HCT116 (cell line): ENCODE measurements at regions not wholly inside any gene's neighbourhood (a gene's known extent, or its start where the extent isn't known, plus 50 kb on each side); places are given as distances from the start of the nearest gene placed in this dataset.

ENCODE experiments used
- ATAC-seq: fragments of 200-7000 bp; cut with Tn5 transposase; 2 replicates; pipeline ENCODE4 v1.9.1; 2020; ENCODE audit warnings: mild to moderate bottlenecking, moderate library complexity
- BruUV-seq: library from RNA; stranded (reverse); fragments of 400-500 nt; replicated peaks from 2 replicates; lab custom pipeline; 2021; lab: Mats Ljungman, UMichigan
- CTCF ChIA-PET: fragments of 300-600 bp; sonication (Branson Sonifier 250); formaldehyde crosslinking; loops from one replicate; lab custom pipeline; 2021; ENCODE audit warnings: antibody characterized with exemption; lab: Charles Lee
- POLR2A ChIA-PET: fragments of 300-600, 350-600 bp; sonication (Branson Sonifier 250); formaldehyde crosslinking; loops from one replicate; lab custom pipeline; 2021; ENCODE audit warnings: antibody characterized with exemption; lab: Charles Lee
- RAD21 ChIA-PET, 2 experiments: fragments of 300-600 bp; sonication (Branson Sonifier 250); formaldehyde crosslinking; loops; one replicate each; lab custom pipeline; 2023; ENCODE audit warnings: low total read pairs in 2 of 2; ENCODE audit not compliant: uncharacterized antibody in 2 of 2, unreplicated experiment in 2 of 2, low non-redundant PET in 1 of 2; lab: Charles Lee
- DNase-seq: peaks from one replicate; pipeline ENCODE4 v3.0.0-alpha.2; 2010; ENCODE audit warnings: low read depth, low spot score
- H2AFZ ChIP-seq: fragments of 200-600 bp; shearing (Covaris generic), sonication (generic); 2 replicates; pipeline ENCODE4 v1.6.1; 2017; ENCODE audit warnings: low read depth, mixed run types, mixed read lengths, antibody characterized with exemption, low read length; ENCODE audit not compliant: poor library complexity, severe bottlenecking
- H3K27ac ChIP-seq: 2 replicates; pipeline ENCODE4 v1.5.1; 2012; ENCODE audit warnings: low read depth, low read length
- H3K27me3 ChIP-seq: fragments of 200-600 bp; sonication (generic); 2 replicates; pipeline ENCODE4 v1.6.1; 2016; ENCODE audit warnings: mixed run types, low read length, mixed read lengths; ENCODE audit not compliant: insufficient read depth
- H3K36me3 ChIP-seq, 2 experiments: fragments of 200-500 bp in 1 of 2; fragments of 200-600 bp in 1 of 2; sonication (Bioruptor generic) in 1 of 2; sonication (generic) in 1 of 2; 2 replicates each; pipeline versions ENCODE4 v1.5.1 to v1.6.1; 2014 to 2016; ENCODE audit warnings: low read length in 2 of 2, inconsistent platforms in 1 of 2, mixed read lengths in 1 of 2, mixed run types in 1 of 2; ENCODE audit not compliant: insufficient read depth in 2 of 2, control insufficient read depth in 1 of 2
- H3K4me1 ChIP-seq, 2 experiments: fragments of 200-600 bp in 1 of 2; sonication (generic) in 1 of 2; 2 replicates each; pipeline versions ENCODE4 v1.5.1 to v1.6.1; 2012 to 2017; ENCODE audit warnings: low read length in 2 of 2, inconsistent platforms in 1 of 2, mild to moderate bottlenecking in 1 of 2, mixed read lengths in 1 of 2, mixed run types in 1 of 2, moderate library complexity in 1 of 2; ENCODE audit not compliant: insufficient read depth in 2 of 2, control insufficient read depth in 1 of 2
- H3K4me2 ChIP-seq: fragments of 200-600 bp; sonication (generic); 2 replicates; pipeline ENCODE4 v1.6.1; 2017; ENCODE audit warnings: mixed run types, low read length, mixed read lengths
- H3K4me3 ChIP-seq, 2 experiments: fragments of 200-600 bp in 1 of 2; sonication (generic) in 1 of 2; replicated peaks in 1 of 2; 2 replicates each; pipeline ENCODE4 v1.5.1; 2011 to 2016; ENCODE audit warnings: low read length in 2 of 2, control low read depth in 1 of 2, low read depth in 1 of 2, mild to moderate bottlenecking in 1 of 2, mixed read lengths in 1 of 2, mixed run types in 1 of 2
- H3K79me2 ChIP-seq: fragments of 200-600 bp; sonication (generic); 2 replicates; pipeline ENCODE4 v1.6.1; 2017; ENCODE audit warnings: mild to moderate bottlenecking, mixed run types, low read length, moderate library complexity, mixed read lengths; ENCODE audit not compliant: insufficient read depth
- H3K9ac ChIP-seq: fragments of 200-600 bp; sonication (generic); 2 replicates; pipeline ENCODE4 v1.6.1; 2016; ENCODE audit warnings: low read length, mixed read lengths
- H3K9me2 ChIP-seq: fragments of 200-600 bp; sonication (generic), shearing (Covaris generic); 2 replicates; pipeline ENCODE4 v1.6.1; 2017; ENCODE audit warnings: mixed run types, mild to moderate bottlenecking, moderate library complexity; ENCODE audit not compliant: insufficient read depth
- H3K9me3 ChIP-seq, 2 experiments: fragments of 200-500 bp in 1 of 2; fragments of 200-600 bp in 1 of 2; sonication (Bioruptor generic) in 1 of 2; sonication (generic) in 1 of 2; 2 replicates each; pipeline ENCODE4 v1.6.1; 2014 to 2017; ENCODE audit warnings: low read length in 2 of 2, mixed read lengths in 2 of 2, inconsistent platforms in 1 of 2, low read depth in 1 of 2, mild to moderate bottlenecking in 1 of 2, mixed run types in 1 of 2, moderate library complexity in 1 of 2; ENCODE audit not compliant: control insufficient read depth in 1 of 2, insufficient read depth in 1 of 2
- H4K20me1 ChIP-seq: fragments of 200-600 bp; sonication (generic), shearing (Covaris generic); 2 replicates; pipeline ENCODE4 v1.6.1; 2017; ENCODE audit warnings: mixed run types, mild to moderate bottlenecking, moderate library complexity; ENCODE audit not compliant: insufficient read depth
- CBX3 ChIP-seq: IDR thresholded peaks from 2 replicates; pipeline ENCODE4 v1.6.1; 2012; ENCODE audit warnings: low read depth
- CEBPB ChIP-seq: IDR thresholded peaks from 2 replicates; pipeline ENCODE4 v1.6.1; 2012; ENCODE audit warnings: low read depth
- EGR1 ChIP-seq: IDR thresholded peaks from 2 replicates; pipeline ENCODE4 v1.6.1; 2012; ENCODE audit warnings: low read depth
- ELF1 ChIP-seq: IDR thresholded peaks from 2 replicates; pipeline ENCODE4 v1.6.1; 2012; ENCODE audit warnings: low read depth, borderline replicate concordance
- EZH2 ChIP-seq: fragments of 200-600 bp; sonication (generic); IDR thresholded peaks from 2 replicates; pipeline ENCODE4 v1.6.1; 2017; ENCODE audit warnings: antibody characterized with exemption, mixed run types
- EZH2phosphoT487 ChIP-seq: fragments of 200-600 bp; IDR thresholded peaks from 2 replicates; pipeline ENCODE4 v1.6.1; 2018; ENCODE audit warnings: antibody characterized with exemption, borderline replicate concordance
- FOSL1 ChIP-seq: IDR thresholded peaks from 2 replicates; pipeline ENCODE4 v1.6.1; 2012; ENCODE audit warnings: low read depth
- JUND ChIP-seq: IDR thresholded peaks from 2 replicates; pipeline ENCODE4 v1.6.1; 2012
- POLR2A ChIP-seq: IDR thresholded peaks from 2 replicates; pipeline ENCODE4 v1.7.0; 2011; ENCODE audit warnings: borderline replicate concordance; ENCODE audit not compliant: insufficient read depth, insufficient read length; ENCODE audit errors: extremely low read depth
- RAD21 ChIP-seq: IDR thresholded peaks from 2 replicates; pipeline ENCODE4 v1.6.1; 2012; ENCODE audit warnings: low read depth, mild to moderate bottlenecking
- REST ChIP-seq: IDR thresholded peaks from 2 replicates; pipeline ENCODE4 v1.6.1; 2012; ENCODE audit warnings: low read depth
- SIN3A ChIP-seq: IDR thresholded peaks from 2 replicates; pipeline ENCODE4 v1.6.1; 2012; ENCODE audit warnings: low read depth
- SP1 ChIP-seq: IDR thresholded peaks from 2 replicates; pipeline ENCODE4 v1.6.1; 2012; ENCODE audit warnings: low read depth
- SRF ChIP-seq: IDR thresholded peaks from 2 replicates; pipeline ENCODE4 v1.6.1; 2012; ENCODE audit warnings: low read depth
- TCF7L2 ChIP-seq: IDR thresholded peaks from 2 replicates; pipeline ENCODE4 v1.7.0; 2011; ENCODE audit warnings: borderline replicate concordance, inconsistent platforms; ENCODE audit not compliant: insufficient read depth, insufficient read length; ENCODE audit errors: extremely low read depth
- YY1 ChIP-seq: IDR thresholded peaks from 2 replicates; pipeline ENCODE4 v1.6.1; 2011; ENCODE audit warnings: low read length, low read depth, moderate library complexity, mild to moderate bottlenecking; ENCODE audit not compliant: insufficient replicate concordance; ENCODE audit errors: extremely low read depth
- ZFX ChIP-seq: fragments of 450-650 bp; IDR thresholded peaks from 2 replicates; pipeline ENCODE4 v1.6.1; 2017
- intact Hi-C: fragments of 100-400 bp; cut with micrococcal nuclease; formaldehyde crosslinking; loops from 2 replicates; pipeline ENCODE4 v1.10.0; 2022
- TF ChIP-seq, protein P1 (sequence below): IDR thresholded peaks from 2 replicates; pipeline ENCODE4 v1.6.1; 2012
- TF ChIP-seq, protein P2 (sequence below), 3 experiments: fragments of 200-600 bp in 1 of 3; sonication (generic) in 1 of 3; IDR thresholded peaks in 2 of 3; conservative IDR thresholded peaks in 1 of 3; 2 replicates each; pipeline ENCODE4 v1.5.1; 2012 to 2017; ENCODE audit warnings: low read depth in 2 of 3, low read length in 2 of 3, antibody characterized with exemption in 1 of 3, borderline replicate concordance in 1 of 3, control low read depth in 1 of 3, mild to moderate bottlenecking in 1 of 3, mixed read lengths in 1 of 3, mixed run types in 1 of 3, moderate library complexity in 1 of 3; ENCODE audit not compliant: insufficient read depth in 1 of 3
- TF ChIP-seq, protein P3 (sequence below): IDR thresholded peaks from 2 replicates; pipeline ENCODE4 v1.6.1; 2012

GRCh38 chr2:53177327-53177726 is 590.3 kb upstream of the CHAC2 start:
- DNase-seq, result no peak
- ChIA-PET RAD21 (no interaction called here), CTCF (no interaction called here), POLR2A (no interaction called here)
- Histone ChIP-seq H3K4me1 (no peaks in the 10 kb centered on the region), H3K79me2 (no peaks in the 10 kb centered on the region), H3K9me3 (no peaks in the 10 kb centered on the region), H3K9ac (no peak overlapping the region), H3K27me3 (no peaks in the 10 kb centered on the region), H3K4me3 (no peak overlapping the region), H3K27ac (no peak overlapping the region), H2AFZ (no peak overlapping the region), H4K20me1 (no peaks in the 10 kb centered on the region), H3K4me2 (no peak overlapping the region), H3K36me3 (no peaks in the 10 kb centered on the region), H3K9me2 (no peaks in the 10 kb centered on the region)
- intact Hi-C loops, result no loop called here
- no peak for ATAC-seq
- no TSS peak for BruUV-seq
- TF ChIP-seq ELF1 (no peak), FOSL1 (no peak), TCF7L2 (no peak), YY1 (no peak), POLR2A (no peak), CEBPB (no peak), EZH2phosphoT487 (no peak), SRF (no peak), SP1 (no peak), CBX3 (no peak), SIN3A (no peak), JUND (no peak), RAD21 (no peak), EGR1 (no peak), REST (no peak), ZFX (no peak), EZH2 (no peak)
- TF ChIP-seq, protein P1, sequence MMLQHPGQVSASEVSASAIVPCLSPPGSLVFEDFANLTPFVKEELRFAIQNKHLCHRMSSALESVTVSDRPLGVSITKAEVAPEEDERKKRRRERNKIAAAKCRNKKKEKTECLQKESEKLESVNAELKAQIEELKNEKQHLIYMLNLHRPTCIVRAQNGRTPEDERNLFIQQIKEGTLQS, result no peak
- TF ChIP-seq, protein P2, sequence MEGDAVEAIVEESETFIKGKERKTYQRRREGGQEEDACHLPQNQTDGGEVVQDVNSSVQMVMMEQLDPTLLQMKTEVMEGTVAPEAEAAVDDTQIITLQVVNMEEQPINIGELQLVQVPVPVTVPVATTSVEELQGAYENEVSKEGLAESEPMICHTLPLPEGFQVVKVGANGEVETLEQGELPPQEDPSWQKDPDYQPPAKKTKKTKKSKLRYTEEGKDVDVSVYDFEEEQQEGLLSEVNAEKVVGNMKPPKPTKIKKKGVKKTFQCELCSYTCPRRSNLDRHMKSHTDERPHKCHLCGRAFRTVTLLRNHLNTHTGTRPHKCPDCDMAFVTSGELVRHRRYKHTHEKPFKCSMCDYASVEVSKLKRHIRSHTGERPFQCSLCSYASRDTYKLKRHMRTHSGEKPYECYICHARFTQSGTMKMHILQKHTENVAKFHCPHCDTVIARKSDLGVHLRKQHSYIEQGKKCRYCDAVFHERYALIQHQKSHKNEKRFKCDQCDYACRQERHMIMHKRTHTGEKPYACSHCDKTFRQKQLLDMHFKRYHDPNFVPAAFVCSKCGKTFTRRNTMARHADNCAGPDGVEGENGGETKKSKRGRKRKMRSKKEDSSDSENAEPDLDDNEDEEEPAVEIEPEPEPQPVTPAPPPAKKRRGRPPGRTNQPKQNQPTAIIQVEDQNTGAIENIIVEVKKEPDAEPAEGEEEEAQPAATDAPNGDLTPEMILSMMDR (IDR thresholded peaks at IDR 0.05 in 2 of 3, conservative IDR thresholded peaks at IDR 0.05 in 1 of 3; ENCODE audit: borderline replicate concordance in 1 of 3, insufficient read depth in 1 of 3, low read depth in 2 of 3, low read length in 2 of 3), result no peak
- TF ChIP-seq, protein P3, sequence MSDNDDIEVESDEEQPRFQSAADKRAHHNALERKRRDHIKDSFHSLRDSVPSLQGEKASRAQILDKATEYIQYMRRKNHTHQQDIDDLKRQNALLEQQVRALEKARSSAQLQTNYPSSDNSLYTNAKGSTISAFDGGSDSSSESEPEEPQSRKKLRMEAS, result no peak
